ENCODE measurements at regions not wholly inside any gene's neighbourhood (a gene's known extent, or its start where the extent isn't known, plus 50 kb on each side); places are given as distances from the start of the nearest gene placed in this dataset.

GRCh38 chr13:23069566-23069965 lies 111.2 kb upstream of the SGCG start:
- TF ChIP-seq REST (IDR thresholded peaks at IDR 0.05; ENCODE audit: unreplicated experiment) (no peak), ZNF462 (CRISPR knock-in tag; IDR thresholded peaks at IDR 0.05) (no peak), CTCF (conservative IDR thresholded peaks at IDR 0.05; ENCODE audit: low read depth in 2 of 2) (no peak), ZNF114 (CRISPR knock-in tag; IDR thresholded peaks at IDR 0.05) (no peak), EZH2 (IDR thresholded peaks at IDR 0.05; ENCODE audit: low read depth, unreplicated experiment) (no peak)

All from GM23338 (cell line).